NT2/D1 (cell line): ENCODE measurements at regions not wholly inside any gene's neighbourhood (a gene's known extent, or its start where the extent isn't known, plus 50 kb on each side); places are given as distances from the start of the nearest gene placed in this dataset.

Experiments
- SUZ12 ChIP-seq: IDR thresholded peaks from 2 replicates; pipeline ENCODE4 v1.6.1; 2011; ENCODE audit not compliant: insufficient read length, insufficient read depth; ENCODE audit errors: extremely low read depth
- YY1 ChIP-seq: IDR thresholded peaks from 2 replicates; pipeline ENCODE4 v1.6.1; 2011; ENCODE audit not compliant: insufficient read length, insufficient read depth

DNA sequence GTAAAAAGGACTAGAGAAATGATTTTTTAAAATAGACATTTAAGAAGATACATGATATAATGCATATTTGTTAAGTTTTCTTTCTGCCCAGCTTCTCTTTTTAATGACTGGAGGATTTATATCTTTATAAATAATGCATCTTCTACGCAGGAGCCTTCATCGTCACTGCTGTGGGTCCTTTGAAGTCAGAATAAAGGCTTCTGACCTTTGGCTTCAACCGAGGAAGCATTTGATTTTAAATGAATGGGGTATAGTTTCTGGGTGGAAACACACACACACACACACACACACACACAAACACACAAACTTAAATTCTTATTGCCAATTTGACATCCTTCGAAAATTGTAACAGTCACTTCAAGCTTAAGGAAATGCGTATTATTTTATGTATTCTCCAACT lies 690.9 kb downstream of the BRINP3 start:
- TF ChIP-seq YY1 (no peak), SUZ12 (no peak)
